ENCODE measurements at regions not wholly inside any gene's neighbourhood (a gene's known extent, or its start where the extent isn't known, plus 50 kb on each side); places are given as distances from the start of the nearest gene placed in this dataset.

DNA sequence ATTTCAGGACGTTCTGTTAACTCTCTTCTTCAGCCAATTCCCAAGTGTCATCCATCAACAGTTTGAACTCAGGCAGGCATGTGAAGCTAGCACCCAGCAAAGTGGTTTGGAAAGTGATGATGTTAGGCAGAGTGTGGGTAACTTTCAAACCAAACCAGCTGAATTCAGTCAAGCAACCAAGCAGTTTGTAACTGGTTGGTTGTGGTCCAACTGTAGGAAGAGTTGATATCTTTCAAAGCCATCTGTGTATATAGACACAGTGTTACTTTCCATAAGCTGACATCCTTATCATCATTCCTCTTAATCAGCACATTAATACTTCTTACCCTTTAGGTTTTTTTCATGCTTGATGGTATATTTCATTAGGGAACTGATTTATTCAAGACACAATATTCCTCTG lies 72.2 kb upstream of the NUPR2 start:
- Histone ChIP-seq H3K4me3 (replicated peaks in 1 of 3; ENCODE audit: insufficient read depth in 1 of 3, low read depth in 1 of 3, low read length in 3 of 3) (no peak overlapping the region), H3K9me1 (replicated peaks; ENCODE audit: control insufficient read depth, extremely low read depth, insufficient read depth, low read length) (no peaks in the 10 kb centered on the region), H3K79me2 (ENCODE audit: control insufficient read depth, insufficient read depth, low read length) (no peaks in the 10 kb centered on the region), H3K4me1 (ENCODE audit: control insufficient read depth, extremely low read depth, insufficient read depth, low read length) (no peaks in the 10 kb centered on the region), H4K20me1 (replicated peaks; ENCODE audit: control insufficient read depth, extremely low read depth, insufficient read depth, low read length) (no peaks in the 10 kb centered on the region), H3K4me2 (ENCODE audit: insufficient read depth, low read length) (no peak overlapping the region), H2AFZ (ENCODE audit: low read depth, low read length) (no peak overlapping the region), H3K9ac (replicated peaks; ENCODE audit: extremely low read depth, insufficient read depth, low read length) (no peak overlapping the region), H3K9me3 (replicated peaks; ENCODE audit: control insufficient read depth, insufficient read depth, low read length) (no peaks in the 10 kb centered on the region), H3K27me3 (ENCODE audit: control insufficient read depth in 2 of 2, insufficient read depth in 2 of 2, low read length in 2 of 2) (no peaks in the 10 kb centered on the region), H3K27ac (ENCODE audit: insufficient read depth, low read depth, low read length) (no peak overlapping the region), H3K36me3 (ENCODE audit: control insufficient read depth in 2 of 2, extremely low read depth in 1 of 2, insufficient read depth in 2 of 2, low read length in 2 of 2) (no peaks in the 10 kb centered on the region)
- dilution Hi-C loops (cut with MboI; ENCODE audit: extremely low pct_ligation_motif_present, low sequenced_read_pairs): no loop called here
- ChIA-PET POLR2A (no interaction called here), CTCF (no interaction called here)
- no peak for FAIRE-seq
- BruUV-seq (replicated peaks): no TSS peak
- intact Hi-C loops (cut with micrococcal nuclease): no loop called here
- no peak for DNase-seq (ENCODE audit: low read depth, low spot score)
- no peak for TF ChIP-seq MYC (IDR thresholded peaks at IDR 0.05; ENCODE audit: low read depth, low read length)
- TF ChIP-seq FOS (IDR thresholded peaks at IDR 0.05; ENCODE audit: borderline replicate concordance, insufficient read depth, low read length): no peak
- no peak for TF ChIP-seq POLR2AphosphoS5 (IDR thresholded peaks at IDR 0.05; ENCODE audit: insufficient read depth, low read depth, low read length)
- TF ChIP-seq, protein P1, sequence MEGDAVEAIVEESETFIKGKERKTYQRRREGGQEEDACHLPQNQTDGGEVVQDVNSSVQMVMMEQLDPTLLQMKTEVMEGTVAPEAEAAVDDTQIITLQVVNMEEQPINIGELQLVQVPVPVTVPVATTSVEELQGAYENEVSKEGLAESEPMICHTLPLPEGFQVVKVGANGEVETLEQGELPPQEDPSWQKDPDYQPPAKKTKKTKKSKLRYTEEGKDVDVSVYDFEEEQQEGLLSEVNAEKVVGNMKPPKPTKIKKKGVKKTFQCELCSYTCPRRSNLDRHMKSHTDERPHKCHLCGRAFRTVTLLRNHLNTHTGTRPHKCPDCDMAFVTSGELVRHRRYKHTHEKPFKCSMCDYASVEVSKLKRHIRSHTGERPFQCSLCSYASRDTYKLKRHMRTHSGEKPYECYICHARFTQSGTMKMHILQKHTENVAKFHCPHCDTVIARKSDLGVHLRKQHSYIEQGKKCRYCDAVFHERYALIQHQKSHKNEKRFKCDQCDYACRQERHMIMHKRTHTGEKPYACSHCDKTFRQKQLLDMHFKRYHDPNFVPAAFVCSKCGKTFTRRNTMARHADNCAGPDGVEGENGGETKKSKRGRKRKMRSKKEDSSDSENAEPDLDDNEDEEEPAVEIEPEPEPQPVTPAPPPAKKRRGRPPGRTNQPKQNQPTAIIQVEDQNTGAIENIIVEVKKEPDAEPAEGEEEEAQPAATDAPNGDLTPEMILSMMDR (IDR thresholded peaks at IDR 0.05; ENCODE audit: extremely low read depth in 1 of 2, insufficient read depth in 1 of 2, low read depth in 1 of 2, low read length in 2 of 2): no peak
- no peak for TF ChIP-seq JUN (IDR thresholded peaks at IDR 0.05; ENCODE audit: borderline replicate concordance, insufficient read depth, insufficient read length, low read depth)
- TF ChIP-seq, protein P2, sequence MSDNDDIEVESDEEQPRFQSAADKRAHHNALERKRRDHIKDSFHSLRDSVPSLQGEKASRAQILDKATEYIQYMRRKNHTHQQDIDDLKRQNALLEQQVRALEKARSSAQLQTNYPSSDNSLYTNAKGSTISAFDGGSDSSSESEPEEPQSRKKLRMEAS (IDR thresholded peaks at IDR 0.05; ENCODE audit: insufficient read depth, insufficient read length): no peak
- TF ChIP-seq POLR2A (IDR thresholded peaks at IDR 0.05; ENCODE audit: low read depth, low read length): no peak

DNA sequence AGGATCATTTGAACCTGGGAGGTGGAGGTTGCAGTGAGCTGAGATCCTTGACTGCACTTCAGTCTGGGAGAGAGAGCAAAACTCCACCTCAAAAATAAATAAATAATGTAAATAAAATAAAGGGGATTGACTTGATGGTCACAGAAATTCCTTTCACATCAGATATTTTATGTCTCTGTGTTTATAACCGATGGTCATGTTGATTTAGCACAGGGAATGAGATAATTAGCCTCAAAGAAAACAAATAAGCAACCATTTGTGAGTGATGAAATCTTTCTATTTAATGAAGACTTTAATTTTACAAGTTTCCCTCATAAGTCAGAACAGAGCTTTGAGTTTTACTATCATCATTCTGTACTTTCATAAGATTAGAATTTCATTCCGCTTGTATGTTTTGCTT lies 64.8 kb upstream of the NUPR2 start:
- BruUV-seq (replicated peaks): no TSS peak
- no peaks in the 10 kb centered on the region for H3K36me3 ChIP-seq (ENCODE audit: control insufficient read depth in 2 of 2, extremely low read depth in 1 of 2, insufficient read depth in 2 of 2, low read length in 2 of 2)
- H3K4me3 ChIP-seq (replicated peaks in 1 of 3; ENCODE audit: insufficient read depth in 1 of 3, low read depth in 1 of 3, low read length in 3 of 3): no peak overlapping the region
- intact Hi-C loops (cut with micrococcal nuclease): no loop called here
- DNase-seq (ENCODE audit: low read depth, low spot score): no peak
- CTCF ChIA-PET: no interaction called here
- dilution Hi-C loops (cut with MboI; ENCODE audit: extremely low pct_ligation_motif_present, low sequenced_read_pairs): no loop called here
- no peaks in the 10 kb centered on the region for H3K4me1 ChIP-seq (ENCODE audit: control insufficient read depth, extremely low read depth, insufficient read depth, low read length)
- POLR2A ChIA-PET: no interaction called here
- no peak overlapping the region for H3K27ac ChIP-seq (ENCODE audit: insufficient read depth, low read depth, low read length)
- no peak overlapping the region for H3K9ac ChIP-seq (replicated peaks; ENCODE audit: extremely low read depth, insufficient read depth, low read length)
- H3K79me2 ChIP-seq (ENCODE audit: control insufficient read depth, insufficient read depth, low read length): no peaks in the 10 kb centered on the region
- H3K9me1 ChIP-seq (replicated peaks; ENCODE audit: control insufficient read depth, extremely low read depth, insufficient read depth, low read length): no peaks in the 10 kb centered on the region
- no peaks in the 10 kb centered on the region for H3K27me3 ChIP-seq (ENCODE audit: control insufficient read depth in 2 of 2, insufficient read depth in 2 of 2, low read length in 2 of 2)
- no peak overlapping the region for H3K4me2 ChIP-seq (ENCODE audit: insufficient read depth, low read length)
- no peak overlapping the region for H2AFZ ChIP-seq (ENCODE audit: low read depth, low read length)
- peaks cover 3% of the 10 kb centered on the region for H3K9me3 ChIP-seq (replicated peaks; ENCODE audit: control insufficient read depth, insufficient read depth, low read length)
- TF ChIP-seq POLR2A (IDR thresholded peaks at IDR 0.05; ENCODE audit: low read depth, low read length) (no peak), POLR2AphosphoS5 (IDR thresholded peaks at IDR 0.05; ENCODE audit: insufficient read depth, low read depth, low read length) (no peak), JUN (IDR thresholded peaks at IDR 0.05; ENCODE audit: borderline replicate concordance, insufficient read depth, insufficient read length, low read depth) (no peak), GATA2 (IDR thresholded peaks at IDR 0.05; ENCODE audit: insufficient read depth, insufficient read length, low read depth, low read length) (no peak), EZH2 (IDR thresholded peaks at IDR 0.05; ENCODE audit: borderline replicate concordance, low read depth, low read length, severe bottlenecking) (no peak), FOS (IDR thresholded peaks at IDR 0.05; ENCODE audit: borderline replicate concordance, insufficient read depth, low read length) (no peak), MYC (IDR thresholded peaks at IDR 0.05; ENCODE audit: low read depth, low read length) (no peak)
- TF ChIP-seq, protein P2 (IDR thresholded peaks at IDR 0.05; ENCODE audit: insufficient read depth, insufficient read length): no peak
- TF ChIP-seq, protein P1 (IDR thresholded peaks at IDR 0.05; ENCODE audit: extremely low read depth in 1 of 2, insufficient read depth in 1 of 2, low read depth in 1 of 2, low read length in 2 of 2): no peak
- H4K20me1 ChIP-seq (replicated peaks; ENCODE audit: control insufficient read depth, extremely low read depth, insufficient read depth, low read length): no peaks in the 10 kb centered on the region
- no peak for FAIRE-seq
